Epithelial cell of proximal tubule (primary cell): ENCODE measurements at regions not wholly inside any gene's neighbourhood (a gene's known extent, or its start where the extent isn't known, plus 50 kb on each side); places are given as distances from the start of the nearest gene placed in this dataset.

Experiments used
- DNase-seq: peaks from one replicate; pipeline ENCODE4 v3.0.0-alpha.2; 2011; ENCODE audit warnings: low read depth
- H3K4me3 ChIP-seq: 2 replicates; pipeline ENCODE4 v1.5.1; 2011; ENCODE audit warnings: low read depth, mild to moderate bottlenecking, low read length
- CTCF ChIP-seq: conservative IDR thresholded peaks from 2 replicates; pipeline ENCODE4 v1.5.1; 2012; ENCODE audit warnings: low read depth, mild to moderate bottlenecking, low read length

GRCh38 chr7:81630600-81630999 lies 139.2 kb downstream of the HGF start:
- no peak overlapping the region for H3K4me3 ChIP-seq
- no peak for TF ChIP-seq CTCF
- DNase-seq: no peak

- DNase-seq: no peak
- no peak for TF ChIP-seq CTCF
- H3K4me3 ChIP-seq: no peak overlapping the region
These were observed 140.1 kb downstream of the HGF start for GRCh38 chr7:81629702-81630101.

GRCh38 chr7:81628951-81629350 lies 140.9 kb downstream of the HGF start:
- no peak overlapping the region for H3K4me3 ChIP-seq
- TF ChIP-seq CTCF: no peak
- no peak for DNase-seq

GRCh38 chr7:81627536-81628287 lies 142.1 kb downstream of the HGF start:
- no peak for DNase-seq
- TF ChIP-seq CTCF: no peak
- no peak overlapping the region for H3K4me3 ChIP-seq

GRCh38 chr7:81626008-81626407 lies 143.8 kb downstream of the HGF start:
- no peak for TF ChIP-seq CTCF
- no peak overlapping the region for H3K4me3 ChIP-seq
- DNase-seq: no peak

- no peak for TF ChIP-seq CTCF
- no peak for DNase-seq
- no peak overlapping the region for H3K4me3 ChIP-seq
These were observed 144.9 kb downstream of the HGF start for GRCh38 chr7:81624650-81625631.
